GM12892 (cell line): ENCODE measurements at regions not wholly inside any gene's neighbourhood (a gene's known extent, or its start where the extent isn't known, plus 50 kb on each side); places are given as distances from the start of the nearest gene placed in this dataset.

Experiments used
- POLR2A ChIP-seq: IDR thresholded peaks from 2 replicates; pipeline ENCODE4 v1.6.1; 2011; ENCODE audit warnings: low read depth, low read length, control low read depth
- POLR2AphosphoS5 ChIP-seq: IDR thresholded peaks from 2 replicates; pipeline ENCODE4 v1.6.1; 2011; ENCODE audit warnings: low read depth, low read length, control low read depth

DNA sequence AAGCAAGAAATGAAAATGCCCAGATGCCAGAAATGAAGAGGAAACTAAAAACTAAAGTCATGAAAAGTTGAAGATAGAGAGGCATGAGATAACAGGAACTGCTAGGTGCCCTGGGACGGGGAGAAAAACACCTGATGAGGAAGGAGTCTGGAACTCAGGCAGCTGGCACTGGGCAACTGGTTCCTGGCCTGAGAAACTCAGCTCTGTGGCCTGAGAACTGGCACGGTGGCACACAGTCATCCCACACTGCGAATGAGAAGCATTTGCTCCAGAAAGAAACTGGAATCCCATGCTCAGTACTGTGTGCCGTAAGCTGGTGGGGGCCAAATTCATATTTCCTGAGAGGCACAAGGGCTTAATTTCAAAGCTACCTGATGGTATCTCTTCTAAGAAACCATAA is 53.6 kb upstream of the RORA start:
- TF ChIP-seq POLR2AphosphoS5 = no peak
- TF ChIP-seq POLR2A = no peak
